ENCODE measurements at regions not wholly inside any gene's neighbourhood (a gene's known extent, or its start where the extent isn't known, plus 50 kb on each side); places are given as distances from the start of the nearest gene placed in this dataset.

DNA sequence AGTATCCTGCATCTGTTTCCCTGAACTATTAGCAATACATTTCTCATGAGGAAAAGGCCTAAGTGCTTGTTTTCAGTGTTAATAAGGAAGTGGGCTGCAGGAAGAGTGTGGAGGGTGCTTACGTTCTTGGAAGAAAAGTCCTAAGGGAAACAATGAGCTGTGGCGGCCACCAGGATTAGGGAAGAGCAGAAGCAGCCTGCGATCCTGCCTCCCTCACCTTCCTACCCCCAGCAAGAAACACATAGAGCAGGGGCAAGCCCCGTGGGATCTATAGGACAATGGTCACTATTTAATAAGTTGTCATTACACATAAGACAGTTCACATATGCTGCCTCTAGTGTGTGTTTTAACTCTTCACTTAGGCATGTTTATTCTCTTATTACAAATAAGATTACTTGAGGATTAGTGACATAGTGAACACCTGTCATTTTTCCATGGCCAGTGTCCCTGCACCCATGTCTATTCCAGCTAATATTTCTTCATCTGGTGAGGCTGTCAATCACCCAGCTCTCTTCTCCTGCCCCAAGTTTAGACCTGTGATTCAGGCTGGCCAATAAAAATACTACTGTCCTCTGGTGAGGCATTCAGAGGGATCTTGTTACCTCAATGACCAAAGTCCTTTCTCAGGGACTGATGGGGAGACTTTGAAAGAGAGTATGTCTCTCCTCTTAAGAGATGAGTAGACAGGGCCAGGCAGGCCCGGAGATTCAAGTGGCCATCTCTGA lies 510.9 kb upstream of the CELF4 start:
- no peaks in the 10 kb centered on the region for H3K27me3 ChIP-seq
- intact Hi-C loops (cut with DNase I; ENCODE audit: low total_unique reads): no loop called here
- no peak for DNase-seq
- H3K36me3 ChIP-seq (ENCODE audit: low read depth, missing control alignments): no peaks in the 10 kb centered on the region
- 77 to 85% methylated on average over 5 of the region's 5 CpGs for WGBS, 2 donors
- no peaks in the 10 kb centered on the region for H3K4me1 ChIP-seq
- no peak overlapping the region for H3K27ac ChIP-seq
- H3K4me3 ChIP-seq: no peak overlapping the region
- H3K9me3 ChIP-seq: no peaks in the 10 kb centered on the region
- TF ChIP-seq, protein P1, sequence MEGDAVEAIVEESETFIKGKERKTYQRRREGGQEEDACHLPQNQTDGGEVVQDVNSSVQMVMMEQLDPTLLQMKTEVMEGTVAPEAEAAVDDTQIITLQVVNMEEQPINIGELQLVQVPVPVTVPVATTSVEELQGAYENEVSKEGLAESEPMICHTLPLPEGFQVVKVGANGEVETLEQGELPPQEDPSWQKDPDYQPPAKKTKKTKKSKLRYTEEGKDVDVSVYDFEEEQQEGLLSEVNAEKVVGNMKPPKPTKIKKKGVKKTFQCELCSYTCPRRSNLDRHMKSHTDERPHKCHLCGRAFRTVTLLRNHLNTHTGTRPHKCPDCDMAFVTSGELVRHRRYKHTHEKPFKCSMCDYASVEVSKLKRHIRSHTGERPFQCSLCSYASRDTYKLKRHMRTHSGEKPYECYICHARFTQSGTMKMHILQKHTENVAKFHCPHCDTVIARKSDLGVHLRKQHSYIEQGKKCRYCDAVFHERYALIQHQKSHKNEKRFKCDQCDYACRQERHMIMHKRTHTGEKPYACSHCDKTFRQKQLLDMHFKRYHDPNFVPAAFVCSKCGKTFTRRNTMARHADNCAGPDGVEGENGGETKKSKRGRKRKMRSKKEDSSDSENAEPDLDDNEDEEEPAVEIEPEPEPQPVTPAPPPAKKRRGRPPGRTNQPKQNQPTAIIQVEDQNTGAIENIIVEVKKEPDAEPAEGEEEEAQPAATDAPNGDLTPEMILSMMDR (IDR thresholded peaks at IDR 0.05): no peak
- TF ChIP-seq POLR2A (IDR thresholded peaks at IDR 0.05): no peak

DNA sequence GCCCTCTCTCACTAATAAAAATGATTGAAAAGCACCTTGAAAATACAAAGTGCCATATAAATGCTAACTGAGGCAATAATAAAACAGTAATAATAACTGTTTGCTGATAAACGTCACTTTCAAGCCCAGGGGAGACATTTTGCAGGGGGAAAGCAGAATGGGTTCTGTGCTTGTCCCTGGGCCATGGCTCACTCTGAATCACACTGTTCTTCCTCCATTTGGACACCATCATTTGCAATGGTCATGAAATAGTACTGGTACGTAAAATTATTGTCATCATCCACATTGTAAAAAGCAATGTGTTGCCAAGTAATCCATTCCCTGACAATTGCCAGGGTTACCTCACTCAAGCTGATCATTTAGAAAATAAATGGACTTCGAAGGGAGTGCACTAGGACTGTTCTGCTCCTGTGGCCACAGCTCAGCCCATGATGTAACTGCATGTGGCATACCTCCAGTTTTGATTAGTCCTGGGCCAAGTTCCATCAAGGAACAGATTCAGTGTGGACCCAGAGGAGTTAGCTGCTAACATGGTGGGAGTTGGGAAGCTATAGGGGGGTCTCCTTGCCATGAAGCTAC lies 508.8 kb upstream of the CELF4 start:
- intact Hi-C loops (cut with DNase I; ENCODE audit: low total_unique reads): no loop called here
- Histone ChIP-seq H3K36me3 (ENCODE audit: low read depth, missing control alignments) (no peaks in the 10 kb centered on the region), H3K27ac (no peak overlapping the region), H3K27me3 (no peaks in the 10 kb centered on the region), H3K4me3 (no peak overlapping the region), H3K4me1 (no peaks in the 10 kb centered on the region), H3K9me3 (no peaks in the 10 kb centered on the region)
- no peak for TF ChIP-seq POLR2A (IDR thresholded peaks at IDR 0.05)
- TF ChIP-seq, protein P1 (IDR thresholded peaks at IDR 0.05): no peak
- DNase-seq: no peak
- 73 to 75% methylated on average over 3 of the region's 3 CpGs for WGBS, 2 donors

DNA sequence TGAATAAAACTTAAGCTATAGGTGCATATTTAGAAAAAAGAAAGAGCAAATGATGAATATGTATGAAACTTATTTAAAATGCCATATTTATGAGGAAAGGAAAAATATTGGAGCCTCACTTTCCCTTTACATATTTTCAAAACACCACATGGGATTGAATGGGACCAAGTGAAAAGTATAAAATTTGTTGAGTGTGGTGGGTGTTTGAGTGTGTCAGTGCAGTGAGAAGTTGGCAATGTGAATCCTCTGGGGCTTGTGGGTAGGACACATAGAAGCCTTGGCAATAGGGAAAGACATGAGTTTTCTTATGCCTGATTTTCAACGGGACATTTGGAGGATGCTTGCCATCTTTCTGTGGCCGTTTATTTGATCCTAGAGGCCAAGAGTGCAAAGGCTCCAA lies 502.2 kb upstream of the CELF4 start:
- no peak overlapping the region for H3K27ac ChIP-seq
- H3K4me1 ChIP-seq: no peaks in the 10 kb centered on the region
- no peak for DNase-seq
- H3K9me3 ChIP-seq: no peaks in the 10 kb centered on the region
- intact Hi-C loops (cut with DNase I; ENCODE audit: low total_unique reads): no loop called here
- no peaks in the 10 kb centered on the region for H3K36me3 ChIP-seq (ENCODE audit: low read depth, missing control alignments)
- 84 to 88% methylated on average over 2 of the region's 2 CpGs for WGBS, 2 donors
- no peak for TF ChIP-seq POLR2A (IDR thresholded peaks at IDR 0.05)
- TF ChIP-seq, protein P1 (IDR thresholded peaks at IDR 0.05): no peak
- no peak overlapping the region for H3K4me3 ChIP-seq
- no peaks in the 10 kb centered on the region for H3K27me3 ChIP-seq

DNA sequence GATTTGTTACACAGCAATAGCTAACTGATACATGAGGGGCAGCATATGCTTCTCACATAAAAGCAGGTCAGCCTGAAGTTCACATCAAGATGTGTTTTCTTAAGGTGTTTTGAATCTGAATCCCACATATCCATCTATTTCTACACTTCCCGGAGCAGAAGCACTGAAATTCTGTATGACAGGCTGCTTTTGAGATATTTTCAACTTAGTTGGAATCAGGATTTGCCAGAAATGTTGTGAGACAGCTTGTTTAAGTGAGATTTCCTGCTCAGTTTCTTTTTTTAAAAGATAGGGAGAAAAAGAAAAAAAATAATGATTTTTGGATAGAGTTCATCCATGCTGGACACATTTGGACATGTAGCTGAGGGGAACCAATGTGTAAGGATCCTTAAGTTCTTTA lies 501.5 kb upstream of the CELF4 start:
- H3K27ac ChIP-seq: no peak overlapping the region
- H3K27me3 ChIP-seq: no peaks in the 10 kb centered on the region
- H3K4me1 ChIP-seq: no peaks in the 10 kb centered on the region
- H3K9me3 ChIP-seq: no peaks in the 10 kb centered on the region
- H3K36me3 ChIP-seq (ENCODE audit: low read depth, missing control alignments): no peaks in the 10 kb centered on the region
- intact Hi-C loops (cut with DNase I; ENCODE audit: low total_unique reads): no loop called here
- H3K4me3 ChIP-seq: no peak overlapping the region
- 93 to 98% methylated on average over 1 of the region's 1 CpG for WGBS, 2 donors
- TF ChIP-seq, protein P1 (IDR thresholded peaks at IDR 0.05): no peak
- no peak for TF ChIP-seq POLR2A (IDR thresholded peaks at IDR 0.05)
- no peak for DNase-seq

Measured in testis (tissue), 2 donors.